ENCODE measurements at regions not wholly inside any gene's neighbourhood (a gene's known extent, or its start where the extent isn't known, plus 50 kb on each side); places are given as distances from the start of the nearest gene placed in this dataset.

DNA sequence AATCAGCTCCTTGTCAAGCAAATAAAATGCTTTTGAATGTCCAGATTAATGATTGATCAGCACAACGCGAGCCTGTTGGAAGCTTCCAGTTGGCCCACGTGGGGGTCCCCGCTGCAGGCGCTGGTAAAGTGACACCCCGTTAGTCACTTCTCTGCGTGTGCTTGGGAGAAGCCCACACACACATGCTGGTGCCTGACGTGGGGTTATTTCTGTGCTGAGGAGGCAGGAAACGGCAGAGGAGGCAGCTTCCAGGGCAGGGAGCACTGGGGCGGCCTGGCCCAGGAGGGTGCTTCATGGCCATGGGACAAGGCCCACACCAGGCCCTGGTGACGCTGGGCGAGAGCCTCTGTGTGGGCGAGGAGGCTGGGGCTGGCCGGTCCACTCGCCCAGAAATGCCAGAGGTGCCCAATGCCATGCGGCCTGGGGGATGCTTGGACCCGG lies 101.5 kb downstream of the KIF26A start (continued):
- TF ChIP-seq PBX3 (CRISPR knock-in tag; IDR thresholded peaks at IDR 0.05), result no peak
- TF ChIP-seq ZNF548 (tag by site-specific recombination; IDR thresholded peaks at IDR 0.05), result no peak
- TF ChIP-seq MEIS1 (CRISPR knock-in tag; IDR thresholded peaks at IDR 0.05; ENCODE audit: borderline replicate concordance), result no peak

GRCh38 chr14:104240434-104241157 lies 102.2 kb downstream of the KIF26A start:
- POLR2A ChIA-PET, result no interaction called here
- Histone ChIP-seq H3K4me3 (ENCODE audit: low read depth, low read length) (no peak overlapping the region), H3K36me3 (ENCODE audit: control insufficient read depth in 2 of 2, insufficient read depth in 1 of 2, low read length in 2 of 2) (no peaks in the 10 kb centered on the region), H3K9me3 (ENCODE audit: control insufficient read depth, insufficient read depth, low read depth, low read length) (no peaks in the 10 kb centered on the region), H3K27ac (ENCODE audit: extremely low read depth, low read depth, low read length) (no peak overlapping the region), H3K4me1 (ENCODE audit: control insufficient read depth, insufficient read depth, low read length) (no peaks in the 10 kb centered on the region)
- CTCF ChIA-PET, result interaction anchor here (1.4 kb wide), 1 partner anchor 324 kb away, joined by 4 read pairs; no protein-coding TSS in a partner anchor
- TF ChIP-seq ZNF140 (tag by site-specific recombination; IDR thresholded peaks at IDR 0.05), result peak; percentile 37; the same call in 1 of the 2 replicates
- no peak for TF ChIP-seq PRDM2 (tag by site-specific recombination; IDR thresholded peaks at IDR 0.05; ENCODE audit: borderline replicate concordance)
- peak; percentile 38; the same call in 1 of the 2 replicates for TF ChIP-seq GLIS1 (tag by site-specific recombination; IDR thresholded peaks at IDR 0.05)

DNA sequence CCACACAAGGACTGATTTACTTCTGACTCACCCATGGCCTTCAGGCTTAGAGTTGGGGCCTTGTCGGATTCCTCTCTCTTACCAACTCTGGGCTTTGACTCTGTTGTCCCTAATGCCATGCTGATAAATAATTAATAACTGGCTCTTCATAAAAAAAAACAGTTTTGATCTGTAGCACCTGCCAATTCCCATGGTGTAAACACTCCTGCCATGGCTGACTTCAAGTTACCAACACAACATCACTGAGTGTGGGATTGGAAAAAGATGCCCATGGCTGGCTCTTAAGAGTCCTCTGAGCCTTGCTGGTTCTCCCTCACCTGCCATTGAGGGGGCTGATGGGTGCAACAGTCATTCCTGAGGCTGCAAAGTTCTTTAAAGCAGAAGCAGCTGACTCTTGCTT lies 104.8 kb downstream of the KIF26A start:
- ChIA-PET CTCF (no interaction called here), POLR2A (no interaction called here)
- no peak overlapping the region for H3K4me3 ChIP-seq (ENCODE audit: low read depth, low read length)
- H3K27ac ChIP-seq (ENCODE audit: extremely low read depth, low read depth, low read length), result no peak overlapping the region
- TF ChIP-seq ZNF18 (tag by site-specific recombination; IDR thresholded peaks at IDR 0.05) (no peak), ZNF704 (tag by site-specific recombination; IDR thresholded peaks at IDR 0.05) (no peak), ZNF2 (tag by site-specific recombination; IDR thresholded peaks at IDR 0.05) (no peak), KLF1 (tag by site-specific recombination; IDR thresholded peaks at IDR 0.05) (no peak), KLF7 (tag by site-specific recombination; IDR thresholded peaks at IDR 0.05; ENCODE audit: borderline replicate concordance) (no peak), ZNF112 (tag by site-specific recombination; IDR thresholded peaks at IDR 0.05) (peak; percentile 94), ZNF629 (tag by site-specific recombination; IDR thresholded peaks at IDR 0.05) (no peak), OSR2 (tag by site-specific recombination; IDR thresholded peaks at IDR 0.05) (no peak), ZNF501 (tag by site-specific recombination; IDR thresholded peaks at IDR 0.05) (no peak)
- no peaks in the 10 kb centered on the region for H3K36me3 ChIP-seq (ENCODE audit: control insufficient read depth in 2 of 2, insufficient read depth in 1 of 2, low read length in 2 of 2)
- no peaks in the 10 kb centered on the region for H3K9me3 ChIP-seq (ENCODE audit: control insufficient read depth, insufficient read depth, low read depth, low read length)
- H3K4me1 ChIP-seq (ENCODE audit: control insufficient read depth, insufficient read depth, low read length), result no peaks in the 10 kb centered on the region

All from HEK293 (cell line).